OCI-LY3 (cell line): ENCODE measurements at regions not wholly inside any gene's neighbourhood (a gene's known extent, or its start where the extent isn't known, plus 50 kb on each side); places are given as distances from the start of the nearest gene placed in this dataset.

ENCODE experiments used
- EZH2phosphoT487 ChIP-seq: fragments of 200-600 bp; shearing (Covaris generic); IDR thresholded peaks from 2 replicates; pipeline ENCODE4 v1.6.1; 2018; ENCODE audit warnings: antibody characterized with exemption, mixed run types, low read depth
- TF ChIP-seq, protein P1 (sequence below): fragments of 200-600, 300-600 bp; sonication (generic); IDR thresholded peaks from 2 replicates; pipeline ENCODE4 v1.5.1; 2014; ENCODE audit warnings: antibody characterized with exemption, low read length, low read depth

DNA sequence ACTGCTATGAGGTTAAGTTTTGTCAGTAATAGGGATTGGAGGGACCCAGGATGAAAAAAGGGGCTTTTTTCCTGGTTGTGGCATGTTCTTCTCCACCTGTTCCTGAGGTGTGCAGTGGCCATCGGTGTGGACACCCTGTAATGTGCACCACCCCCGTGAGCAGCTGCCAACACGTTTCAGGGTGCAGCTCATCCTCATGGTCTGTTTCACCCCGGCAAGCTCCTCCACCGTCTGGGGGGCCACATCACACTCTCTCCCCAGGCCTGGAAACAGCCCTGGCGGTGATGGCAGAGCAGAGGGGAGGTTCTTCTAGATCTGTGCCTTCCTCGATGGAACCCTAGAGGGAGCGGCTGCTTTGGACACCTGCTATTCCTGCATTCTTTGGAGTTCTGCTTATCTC is 435.4 kb downstream of the MATN1 start:
- TF ChIP-seq, protein P1, sequence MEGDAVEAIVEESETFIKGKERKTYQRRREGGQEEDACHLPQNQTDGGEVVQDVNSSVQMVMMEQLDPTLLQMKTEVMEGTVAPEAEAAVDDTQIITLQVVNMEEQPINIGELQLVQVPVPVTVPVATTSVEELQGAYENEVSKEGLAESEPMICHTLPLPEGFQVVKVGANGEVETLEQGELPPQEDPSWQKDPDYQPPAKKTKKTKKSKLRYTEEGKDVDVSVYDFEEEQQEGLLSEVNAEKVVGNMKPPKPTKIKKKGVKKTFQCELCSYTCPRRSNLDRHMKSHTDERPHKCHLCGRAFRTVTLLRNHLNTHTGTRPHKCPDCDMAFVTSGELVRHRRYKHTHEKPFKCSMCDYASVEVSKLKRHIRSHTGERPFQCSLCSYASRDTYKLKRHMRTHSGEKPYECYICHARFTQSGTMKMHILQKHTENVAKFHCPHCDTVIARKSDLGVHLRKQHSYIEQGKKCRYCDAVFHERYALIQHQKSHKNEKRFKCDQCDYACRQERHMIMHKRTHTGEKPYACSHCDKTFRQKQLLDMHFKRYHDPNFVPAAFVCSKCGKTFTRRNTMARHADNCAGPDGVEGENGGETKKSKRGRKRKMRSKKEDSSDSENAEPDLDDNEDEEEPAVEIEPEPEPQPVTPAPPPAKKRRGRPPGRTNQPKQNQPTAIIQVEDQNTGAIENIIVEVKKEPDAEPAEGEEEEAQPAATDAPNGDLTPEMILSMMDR: no peak
- TF ChIP-seq EZH2phosphoT487: no peak
